IMR-90 (cell line): ENCODE measurements at regions not wholly inside any gene's neighbourhood (a gene's known extent, or its start where the extent isn't known, plus 50 kb on each side); places are given as distances from the start of the nearest gene placed in this dataset.

ENCODE experiments used
- BHLHE40 ChIP-seq: fragments of 150-350 bp; IDR thresholded peaks from 2 replicates; pipeline ENCODE4 v1.6.1; 2016; ENCODE audit warnings: mild to moderate bottlenecking, low read depth, low read length
- CEBPB ChIP-seq: IDR thresholded peaks from 2 replicates; pipeline ENCODE4 v1.6.1; 2012; ENCODE audit warnings: low read depth, low read length, improper control_type of control experiment
- MAFK ChIP-seq: IDR thresholded peaks from 2 replicates; pipeline ENCODE4 v1.6.1; 2012; ENCODE audit warnings: low read depth, low read length, improper control_type of control experiment
- MAZ ChIP-seq: IDR thresholded peaks from 2 replicates; pipeline ENCODE4 v1.6.1; 2012; ENCODE audit warnings: low read depth, mild to moderate bottlenecking, low read length, improper control_type of control experiment, moderate library complexity, borderline replicate concordance
- MXI1 ChIP-seq: IDR thresholded peaks from 2 replicates; pipeline ENCODE4 v1.6.1; 2012; ENCODE audit warnings: low read depth, mild to moderate bottlenecking, low read length, moderate library complexity, borderline replicate concordance
- POLR2A ChIP-seq: IDR thresholded peaks from 2 replicates; pipeline ENCODE4 v1.6.1; 2012; ENCODE audit warnings: mild to moderate bottlenecking, low read depth, low read length
- RAD21 ChIP-seq: IDR thresholded peaks from 2 replicates; pipeline ENCODE4 v1.6.1; 2012; ENCODE audit warnings: low read length, improper control_type of control experiment
- RCOR1 ChIP-seq: IDR thresholded peaks from 2 replicates; pipeline ENCODE4 v1.6.1; 2012; ENCODE audit warnings: mild to moderate bottlenecking, low read length, improper control_type of control experiment; ENCODE audit not compliant: insufficient replicate concordance
- RFX5 ChIP-seq: IDR thresholded peaks from 2 replicates; pipeline ENCODE4 v1.8.0; 2012; ENCODE audit warnings: low read depth, mild to moderate bottlenecking, low read length, moderate library complexity
- USF2 ChIP-seq: fragments of 150-350 bp; IDR thresholded peaks from 2 replicates; pipeline ENCODE4 v1.6.1; 2017; ENCODE audit warnings: mild to moderate bottlenecking, antibody characterized with exemption, low read length, low read depth
- TF ChIP-seq, protein P1 (sequence below): conservative IDR thresholded peaks from 2 replicates; pipeline ENCODE4 v1.5.1; 2012; ENCODE audit warnings: mild to moderate bottlenecking, low read depth, low read length, improper control_type of control experiment
- TF ChIP-seq, protein P2 (sequence below): fragments of 150-350 bp; IDR thresholded peaks from 2 replicates; pipeline ENCODE4 v1.6.1; 2016; ENCODE audit warnings: low read depth, mild to moderate bottlenecking, low read length, moderate library complexity, borderline replicate concordance

DNA sequence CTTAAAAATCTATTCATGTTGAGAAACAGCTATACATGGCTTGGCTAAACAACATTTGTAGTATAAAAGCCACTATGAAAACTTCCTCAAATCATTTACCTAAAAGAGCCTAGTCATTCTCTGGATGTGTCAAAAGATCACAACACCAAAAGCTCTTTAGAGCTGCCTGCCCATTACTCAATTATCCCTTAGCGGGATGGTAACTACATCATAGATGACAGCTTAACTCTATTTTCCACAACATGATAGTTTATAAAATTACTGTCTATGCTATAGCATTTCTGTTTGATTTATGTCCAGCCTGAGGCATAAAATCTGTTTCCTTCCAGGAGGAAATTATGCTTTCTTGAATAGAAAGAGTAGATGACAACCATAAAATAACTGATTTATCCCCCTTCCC, 777.6 kb upstream of the HS3ST5 start:
- no peak for TF ChIP-seq MXI1
- no peak for TF ChIP-seq RFX5
- TF ChIP-seq POLR2A: no peak
- no peak for TF ChIP-seq MAZ
- TF ChIP-seq USF2: no peak
- TF ChIP-seq, protein P1, sequence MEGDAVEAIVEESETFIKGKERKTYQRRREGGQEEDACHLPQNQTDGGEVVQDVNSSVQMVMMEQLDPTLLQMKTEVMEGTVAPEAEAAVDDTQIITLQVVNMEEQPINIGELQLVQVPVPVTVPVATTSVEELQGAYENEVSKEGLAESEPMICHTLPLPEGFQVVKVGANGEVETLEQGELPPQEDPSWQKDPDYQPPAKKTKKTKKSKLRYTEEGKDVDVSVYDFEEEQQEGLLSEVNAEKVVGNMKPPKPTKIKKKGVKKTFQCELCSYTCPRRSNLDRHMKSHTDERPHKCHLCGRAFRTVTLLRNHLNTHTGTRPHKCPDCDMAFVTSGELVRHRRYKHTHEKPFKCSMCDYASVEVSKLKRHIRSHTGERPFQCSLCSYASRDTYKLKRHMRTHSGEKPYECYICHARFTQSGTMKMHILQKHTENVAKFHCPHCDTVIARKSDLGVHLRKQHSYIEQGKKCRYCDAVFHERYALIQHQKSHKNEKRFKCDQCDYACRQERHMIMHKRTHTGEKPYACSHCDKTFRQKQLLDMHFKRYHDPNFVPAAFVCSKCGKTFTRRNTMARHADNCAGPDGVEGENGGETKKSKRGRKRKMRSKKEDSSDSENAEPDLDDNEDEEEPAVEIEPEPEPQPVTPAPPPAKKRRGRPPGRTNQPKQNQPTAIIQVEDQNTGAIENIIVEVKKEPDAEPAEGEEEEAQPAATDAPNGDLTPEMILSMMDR: no peak
- TF ChIP-seq, protein P2, sequence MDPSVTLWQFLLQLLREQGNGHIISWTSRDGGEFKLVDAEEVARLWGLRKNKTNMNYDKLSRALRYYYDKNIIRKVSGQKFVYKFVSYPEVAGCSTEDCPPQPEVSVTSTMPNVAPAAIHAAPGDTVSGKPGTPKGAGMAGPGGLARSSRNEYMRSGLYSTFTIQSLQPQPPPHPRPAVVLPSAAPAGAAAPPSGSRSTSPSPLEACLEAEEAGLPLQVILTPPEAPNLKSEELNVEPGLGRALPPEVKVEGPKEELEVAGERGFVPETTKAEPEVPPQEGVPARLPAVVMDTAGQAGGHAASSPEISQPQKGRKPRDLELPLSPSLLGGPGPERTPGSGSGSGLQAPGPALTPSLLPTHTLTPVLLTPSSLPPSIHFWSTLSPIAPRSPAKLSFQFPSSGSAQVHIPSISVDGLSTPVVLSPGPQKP: no peak
- TF ChIP-seq RAD21: no peak
- no peak for TF ChIP-seq CEBPB
- no peak for TF ChIP-seq MAFK
- no peak for TF ChIP-seq BHLHE40
- TF ChIP-seq RCOR1: no peak
